DND-41 (cell line): ENCODE measurements at regions not wholly inside any gene's neighbourhood (a gene's known extent, or its start where the extent isn't known, plus 50 kb on each side); places are given as distances from the start of the nearest gene placed in this dataset.
A peak's percentile ranks its signal among the peaks of the same experiment; 100 is the strongest.

Source experiments
- ATAC-seq: fragments of 200-7000 bp; cut with Tn5 transposase; 3 replicates; pipeline ENCODE4 v1.9.1; 2021; ENCODE audit warnings: low read depth; ENCODE audit not compliant: insufficient read depth
- DNase-seq: peaks from one replicate; pipeline ENCODE4 v3.0.0-alpha.2; 2020
- H2AFZ ChIP-seq: 2 replicates; pipeline ENCODE4 v1.6.0; 2012; ENCODE audit warnings: low read depth, low read length
- H3K27ac ChIP-seq: 2 replicates; pipeline ENCODE4 v1.5.1; 2012; ENCODE audit warnings: low read length, inconsistent platforms
- H3K27me3 ChIP-seq: fragments of 200-600 bp; sonication (generic); 2 replicates; pipeline ENCODE4 v1.6.0; 2012; ENCODE audit warnings: low read length, mild to moderate bottlenecking, inconsistent platforms; ENCODE audit not compliant: insufficient read depth, poor library complexity
- H3K36me3 ChIP-seq: 2 replicates; pipeline ENCODE4 v1.5.1; 2012; ENCODE audit warnings: low read length, inconsistent platforms; ENCODE audit not compliant: insufficient read depth
- H3K4me1 ChIP-seq: 2 replicates; pipeline ENCODE4 v1.5.1; 2012; ENCODE audit warnings: mild to moderate bottlenecking, low read length; ENCODE audit not compliant: insufficient read depth
- H3K4me2 ChIP-seq: 2 replicates; pipeline ENCODE4 v1.6.0; 2012; ENCODE audit warnings: mild to moderate bottlenecking, moderate library complexity, low read length, inconsistent platforms; ENCODE audit not compliant: insufficient read depth
- H3K4me3 ChIP-seq, 2 experiments: fragments of 200-600 bp in 1 of 2; shearing (Covaris generic) in 1 of 2; 2 replicates each; pipeline ENCODE4 v1.5.1; 2012 to 2016; ENCODE audit warnings: inconsistent platforms in 2 of 2, low read length in 2 of 2, mild to moderate bottlenecking in 2 of 2, low read depth in 1 of 2, moderate library complexity in 1 of 2
- H3K79me2 ChIP-seq: 2 replicates; pipeline ENCODE4 v1.6.0; 2012; ENCODE audit warnings: low read length, inconsistent platforms; ENCODE audit not compliant: insufficient read depth
- H3K9ac ChIP-seq: 2 replicates; pipeline ENCODE4 v1.6.0; 2012; ENCODE audit warnings: low read depth, mild to moderate bottlenecking, inconsistent platforms, low read length, moderate library complexity
- H3K9me3 ChIP-seq: 2 replicates; pipeline ENCODE4 v1.5.1; 2012; ENCODE audit warnings: low read length, moderate library complexity, mild to moderate bottlenecking, inconsistent platforms; ENCODE audit not compliant: insufficient read depth, severe bottlenecking
- H4K20me1 ChIP-seq: 2 replicates; pipeline ENCODE4 v1.6.0; 2012; ENCODE audit warnings: low read length; ENCODE audit not compliant: insufficient read depth
- EZH2 ChIP-seq: IDR thresholded peaks from 3 replicates; pipeline ENCODE4 v1.6.1; 2012; ENCODE audit warnings: borderline replicate concordance, low read depth, mild to moderate bottlenecking, moderate library complexity, low read length, inconsistent platforms; ENCODE audit not compliant: severe bottlenecking
- TF ChIP-seq, protein P1 (sequence below): IDR thresholded peaks from 2 replicates; pipeline ENCODE4 v1.5.1; 2012; ENCODE audit warnings: borderline replicate concordance, low read length, moderate library complexity, mild to moderate bottlenecking; ENCODE audit not compliant: poor library complexity, severe bottlenecking; ENCODE audit errors: extremely low read depth

DNA sequence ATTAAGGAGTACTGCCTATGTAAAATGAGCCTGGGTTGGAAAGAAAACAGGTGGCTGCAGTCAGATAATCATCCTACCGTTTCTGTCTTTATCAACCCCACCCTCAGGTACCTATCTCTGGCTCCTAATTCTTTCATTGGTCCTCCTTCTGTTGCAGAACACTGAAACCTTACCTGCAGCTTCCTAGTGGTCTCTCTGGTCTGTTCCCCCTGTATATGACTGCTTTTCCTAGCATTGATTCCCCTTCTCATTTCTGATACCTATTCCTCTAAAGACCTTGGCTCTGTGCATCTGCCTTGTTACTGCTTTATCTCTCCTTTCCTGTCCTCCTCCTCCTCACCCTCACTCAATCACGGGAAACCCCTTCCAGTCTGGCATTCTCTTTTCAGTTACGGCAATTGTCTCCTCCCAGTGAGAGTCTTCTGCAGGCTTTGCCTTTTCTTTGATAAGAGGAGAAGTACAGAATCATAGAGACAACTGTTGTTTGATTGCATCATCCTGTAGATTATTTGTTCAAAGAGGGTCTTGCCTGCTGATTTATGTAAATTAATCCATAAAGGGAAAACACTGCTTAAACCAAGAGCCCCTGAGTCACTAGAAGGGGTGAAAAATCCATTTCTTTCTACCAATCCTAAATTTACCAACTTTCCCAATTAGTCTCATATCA lies 301.2 kb downstream of the AASDHPPT start:
- no peaks in the 10 kb centered on the region for H3K79me2 ChIP-seq
- peak overlapping the region; percentile 88 for H3K27ac ChIP-seq
- no peaks in the 10 kb centered on the region for H3K27me3 ChIP-seq
- H3K4me3 ChIP-seq: peak overlapping the region in 1 of 2 experiments; percentile 13; a peak in 1 of 4 replicates
- H2AFZ ChIP-seq: peak overlapping the region; percentile 61
- peak overlapping the region; percentile 24; the same call in 1 of the 2 replicates for H3K4me2 ChIP-seq
- peak overlapping the region; percentile 36 for H3K9ac ChIP-seq
- no peaks in the 10 kb centered on the region for H4K20me1 ChIP-seq
- no peaks in the 10 kb centered on the region for H3K36me3 ChIP-seq
- no peak for TF ChIP-seq EZH2
- TF ChIP-seq, protein P1, sequence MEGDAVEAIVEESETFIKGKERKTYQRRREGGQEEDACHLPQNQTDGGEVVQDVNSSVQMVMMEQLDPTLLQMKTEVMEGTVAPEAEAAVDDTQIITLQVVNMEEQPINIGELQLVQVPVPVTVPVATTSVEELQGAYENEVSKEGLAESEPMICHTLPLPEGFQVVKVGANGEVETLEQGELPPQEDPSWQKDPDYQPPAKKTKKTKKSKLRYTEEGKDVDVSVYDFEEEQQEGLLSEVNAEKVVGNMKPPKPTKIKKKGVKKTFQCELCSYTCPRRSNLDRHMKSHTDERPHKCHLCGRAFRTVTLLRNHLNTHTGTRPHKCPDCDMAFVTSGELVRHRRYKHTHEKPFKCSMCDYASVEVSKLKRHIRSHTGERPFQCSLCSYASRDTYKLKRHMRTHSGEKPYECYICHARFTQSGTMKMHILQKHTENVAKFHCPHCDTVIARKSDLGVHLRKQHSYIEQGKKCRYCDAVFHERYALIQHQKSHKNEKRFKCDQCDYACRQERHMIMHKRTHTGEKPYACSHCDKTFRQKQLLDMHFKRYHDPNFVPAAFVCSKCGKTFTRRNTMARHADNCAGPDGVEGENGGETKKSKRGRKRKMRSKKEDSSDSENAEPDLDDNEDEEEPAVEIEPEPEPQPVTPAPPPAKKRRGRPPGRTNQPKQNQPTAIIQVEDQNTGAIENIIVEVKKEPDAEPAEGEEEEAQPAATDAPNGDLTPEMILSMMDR: no peak
- H3K9me3 ChIP-seq: peaks cover 7% of the 10 kb centered on the region
- H3K4me1 ChIP-seq: peaks cover 43% of the 10 kb centered on the region
- ATAC-seq: peak; percentile 39
- DNase-seq: peak; percentile 36

DNA sequence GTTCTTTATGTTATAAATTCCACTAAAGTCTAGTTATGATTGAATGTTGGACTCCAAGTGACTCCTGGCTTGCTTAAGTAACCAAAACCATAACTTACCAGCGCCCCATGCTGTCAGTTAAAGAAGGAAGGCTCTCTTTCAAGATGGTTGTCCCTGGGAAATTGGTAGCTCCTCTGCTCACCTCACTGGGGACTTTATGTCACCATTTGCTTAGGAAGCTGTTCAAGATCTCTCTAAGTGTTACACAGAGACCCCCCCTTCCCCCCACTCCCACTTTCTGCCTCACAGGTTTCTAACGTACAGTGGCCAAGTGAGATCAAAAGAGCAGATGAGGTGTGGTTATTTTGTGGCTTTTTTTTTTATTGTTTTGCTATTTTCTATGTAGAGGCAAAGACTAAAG lies 301.8 kb downstream of the AASDHPPT start:
- Histone ChIP-seq H3K9ac (peak overlapping the region; percentile 36), H3K4me3 (peak overlapping the region in 1 of 2 experiments; percentile 13; a peak in 1 of 4 replicates), H3K27me3 (no peaks in the 10 kb centered on the region), H3K79me2 (no peaks in the 10 kb centered on the region), H4K20me1 (no peaks in the 10 kb centered on the region), H3K4me2 (peak overlapping the region; percentile 24), H2AFZ (peak overlapping the region; percentile 61), H3K36me3 (no peaks in the 10 kb centered on the region), H3K9me3 (peaks cover 7% of the 10 kb centered on the region), H3K27ac (peak overlapping the region; percentile 88), H3K4me1 (peaks cover 43% of the 10 kb centered on the region)
- TF ChIP-seq, protein P1: peak; percentile 38
- TF ChIP-seq EZH2: no peak
- ATAC-seq: peak; percentile 91
- peak; percentile 90 for DNase-seq

DNA sequence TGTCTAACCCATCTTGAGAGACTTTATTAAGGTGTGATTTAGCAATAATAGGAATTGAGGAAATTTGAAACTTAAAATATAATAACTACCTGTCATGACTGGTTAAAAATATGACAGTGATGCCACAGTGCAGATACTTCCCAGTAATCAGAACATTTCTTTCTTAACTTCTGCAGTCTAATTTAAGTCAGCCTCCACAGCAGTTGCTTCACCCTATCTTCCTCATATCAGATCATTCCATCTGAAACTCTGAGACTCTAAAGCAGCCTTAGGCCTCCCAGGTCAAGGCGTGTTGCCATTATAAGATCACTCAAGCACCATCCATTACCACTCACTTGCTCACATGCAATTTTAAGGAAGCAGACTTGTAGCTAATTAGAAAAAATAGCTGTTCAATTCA lies 302.2 kb downstream of the AASDHPPT start:
- TF ChIP-seq, protein P1: no peak
- TF ChIP-seq EZH2: no peak
- Histone ChIP-seq H3K9ac (peak overlapping the region; percentile 36; the same call in 1 of the 2 replicates), H3K4me2 (peak overlapping the region; percentile 24), H3K36me3 (no peaks in the 10 kb centered on the region), H2AFZ (peak overlapping the region; percentile 66), H3K27me3 (no peaks in the 10 kb centered on the region), H3K27ac (peak overlapping the region; percentile 88), H3K79me2 (no peaks in the 10 kb centered on the region), H3K4me1 (peaks cover 43% of the 10 kb centered on the region), H3K9me3 (peaks cover 7% of the 10 kb centered on the region), H3K4me3 (no peak overlapping the region), H4K20me1 (no peaks in the 10 kb centered on the region)
- peak; percentile 71 for ATAC-seq
- DNase-seq: peak; percentile 47
